Tibial artery (tissue), 4 donors: ENCODE measurements at regions not wholly inside any gene's neighbourhood (a gene's known extent, or its start where the extent isn't known, plus 50 kb on each side); places are given as distances from the start of the nearest gene placed in this dataset.

Experiments
- DNase-seq, 2 donors: peaks; one replicate each; pipeline ENCODE4 v3.0.0-alpha.2; 2019
- H3K27ac ChIP-seq, 2 donors: fragments of 200-600 bp; sonication (generic) in 1 of 2; 1 replicate in 1 of 2; 2 replicates in 1 of 2; pipeline ENCODE4 v1.5.1; 2018 to 2019; ENCODE audit warnings: mild to moderate bottlenecking in 1 of 2
- H3K27me3 ChIP-seq, 2 donors: fragments of 200-600 bp; sonication (generic) in 1 of 2; one replicate each; pipeline versions ENCODE4 v1.5.1 to v1.6.0; 2016 to 2019
- H3K36me3 ChIP-seq, 3 donors: fragments of 200-600 bp; sonication (generic) in 2 of 3; one replicate each; pipeline ENCODE4 v1.5.1; 2016 to 2019; ENCODE audit warnings: mild to moderate bottlenecking in 2 of 3
- H3K4me1 ChIP-seq, 4 donors: fragments of 200-600 bp; sonication (generic) in 2 of 4; 1 replicate in 3 of 4; 2 replicates in 1 of 4; pipeline ENCODE4 v1.5.1; 2016 to 2019
- H3K4me3 ChIP-seq, 2 donors: fragments of 200-600 bp; sonication (generic) in 1 of 2; 1 replicate in 1 of 2; 2 replicates in 1 of 2; pipeline ENCODE4 v1.5.1; 2018 to 2019; ENCODE audit warnings: mild to moderate bottlenecking in 2 of 2
- H3K9me3 ChIP-seq, 3 donors: fragments of 200-600 bp; sonication (generic) in 1 of 3; one replicate each; pipeline ENCODE4 v1.5.1; 2016 to 2019
- CTCF ChIP-seq, 2 experiments: fragments of 200-600 bp in 1 of 2; fragments of 450-650 bp in 1 of 2; IDR thresholded peaks; one replicate each; pipeline ENCODE4 v1.5.1; 2017 to 2019; ENCODE audit warnings: antibody characterized with exemption in 2 of 2, mild to moderate bottlenecking in 1 of 2, moderate library complexity in 1 of 2
- intact Hi-C: fragments of 100-400 bp; cut with DNase I; formaldehyde crosslinking; loops from one replicate; pipeline ENCODE4 v1.15.0; 2023; ENCODE audit warnings: low total_unique reads

GRCh38 chr19:28283592-28283991 is 929.4 kb downstream of the UQCRFS1 start:
- Histone ChIP-seq H3K27ac (no peak overlapping the region), H3K4me3 (no peak overlapping the region), H3K9me3 (no peaks in the 10 kb centered on the region), H3K36me3 (no peaks in the 10 kb centered on the region), H3K27me3 (no peaks in the 10 kb centered on the region), H3K4me1 (no peaks in the 10 kb centered on the region)
- TF ChIP-seq CTCF (IDR thresholded peaks at IDR 0.05), result no peak
- intact Hi-C loops, result no loop called here
- no peak for DNase-seq

DNA sequence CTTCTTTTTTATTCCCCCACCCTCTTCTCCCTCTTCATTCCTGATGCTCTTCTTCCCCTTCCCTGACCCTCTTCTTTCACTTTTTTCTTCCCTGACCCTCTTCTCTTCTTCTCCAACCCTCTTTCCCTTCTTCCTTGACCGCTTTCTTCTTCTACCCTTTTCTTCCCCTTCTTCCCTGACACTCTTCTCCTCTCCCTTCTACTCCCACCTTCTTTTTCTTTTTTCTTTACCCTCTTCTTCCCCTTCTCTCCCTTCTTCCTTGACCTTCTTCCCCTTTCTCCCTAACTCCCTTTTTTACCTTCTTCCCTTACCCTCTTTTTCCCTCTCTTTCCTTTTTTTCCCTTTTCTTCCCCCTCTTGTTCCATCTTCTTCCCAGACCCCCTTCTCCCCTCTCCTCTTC is 931.3 kb downstream of the UQCRFS1 start:
- Histone ChIP-seq H3K4me3 (no peak overlapping the region), H3K27ac (no peak overlapping the region), H3K9me3 (no peaks in the 10 kb centered on the region), H3K27me3 (no peaks in the 10 kb centered on the region), H3K4me1 (no peaks in the 10 kb centered on the region), H3K36me3 (no peaks in the 10 kb centered on the region)
- intact Hi-C loops, result no loop called here
- TF ChIP-seq CTCF (IDR thresholded peaks at IDR 0.05), result no peak
- no peak for DNase-seq

GRCh38 chr19:28264556-28264955 is 948.4 kb downstream of the UQCRFS1 start:
- Histone ChIP-seq H3K27ac (no peak overlapping the region), H3K27me3 (no peaks in the 10 kb centered on the region), H3K4me1 (no peaks in the 10 kb centered on the region), H3K4me3 (no peak overlapping the region), H3K9me3 (no peaks in the 10 kb centered on the region), H3K36me3 (no peaks in the 10 kb centered on the region)
- intact Hi-C loops, result no loop called here
- DNase-seq, result no peak
- TF ChIP-seq CTCF (IDR thresholded peaks at IDR 0.05), result no peak

DNA sequence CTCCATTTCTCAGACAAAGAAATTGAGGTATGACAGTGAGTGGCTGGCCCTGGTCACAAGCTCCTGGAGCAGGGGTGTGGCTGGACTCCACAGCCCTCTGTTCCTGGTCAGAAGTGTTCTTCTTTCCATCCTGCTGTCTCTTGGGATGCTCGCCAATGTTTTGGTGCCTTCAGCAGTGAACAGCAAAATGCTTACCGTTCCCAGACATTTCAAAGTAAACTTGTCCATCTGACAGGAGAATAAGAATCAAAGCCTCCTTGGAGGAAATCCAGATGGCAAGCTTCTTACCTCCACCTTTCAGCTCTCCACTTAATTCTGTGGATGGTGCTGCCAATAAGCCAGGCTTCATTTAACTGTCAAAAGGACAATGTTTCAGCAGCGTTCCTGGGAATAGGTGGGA is 954.1 kb downstream of the UQCRFS1 start:
- Histone ChIP-seq H3K9me3 (no peaks in the 10 kb centered on the region), H3K27me3 (no peaks in the 10 kb centered on the region), H3K4me3 (no peak overlapping the region), H3K27ac (no peak overlapping the region), H3K36me3 (no peaks in the 10 kb centered on the region), H3K4me1 (no peaks in the 10 kb centered on the region)
- no peak for DNase-seq
- TF ChIP-seq CTCF (IDR thresholded peaks at IDR 0.05), result no peak
- intact Hi-C loops, result no loop called here

DNA sequence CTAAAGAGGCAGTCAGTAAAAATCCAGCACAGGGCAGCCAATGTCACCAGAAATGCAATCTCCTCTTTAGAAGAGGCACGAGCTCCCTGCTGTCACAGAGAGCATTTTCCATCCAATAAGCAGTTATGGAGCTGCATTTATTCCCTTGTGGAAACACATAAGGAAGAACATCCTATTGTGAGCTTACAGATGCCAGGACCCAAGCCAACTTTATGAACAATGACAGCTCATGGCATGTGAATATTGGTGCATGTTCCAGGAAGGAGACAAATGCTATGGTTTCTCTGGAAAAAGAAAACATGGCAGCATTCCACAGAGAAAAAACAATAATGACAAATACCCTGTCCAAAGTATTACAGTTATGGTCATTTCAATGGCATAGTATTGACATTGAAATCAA is 955.6 kb downstream of the UQCRFS1 start:
- Histone ChIP-seq H3K4me1 (no peaks in the 10 kb centered on the region), H3K27ac (no peak overlapping the region), H3K27me3 (no peaks in the 10 kb centered on the region), H3K36me3 (no peaks in the 10 kb centered on the region), H3K4me3 (no peak overlapping the region), H3K9me3 (no peaks in the 10 kb centered on the region)
- intact Hi-C loops, result no loop called here
- TF ChIP-seq CTCF (IDR thresholded peaks at IDR 0.05), result no peak
- DNase-seq, result no peak

DNA sequence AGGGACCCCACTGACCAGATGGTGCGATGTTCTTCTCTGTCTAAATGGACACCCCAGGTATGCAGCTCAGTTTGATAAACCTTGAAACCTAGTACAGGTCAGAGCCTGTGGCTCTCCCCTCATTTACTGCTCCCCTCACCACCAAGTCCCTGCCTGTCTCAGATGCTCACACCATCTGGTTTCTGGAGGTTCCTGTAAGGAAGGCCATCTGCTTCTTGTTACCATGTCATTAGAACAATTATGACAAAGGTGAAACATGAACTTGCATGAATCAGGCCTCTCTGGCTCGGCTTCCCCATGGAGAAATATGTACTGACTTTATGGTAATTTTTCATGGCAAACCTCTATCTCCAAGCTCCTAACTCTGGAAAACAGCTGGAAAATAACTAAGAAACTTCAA is 965.7 kb downstream of the UQCRFS1 start:
- no peaks in the 10 kb centered on the region for H3K36me3 ChIP-seq
- intact Hi-C loops, result no loop called here
- no peak overlapping the region for H3K27ac ChIP-seq
- no peaks in the 10 kb centered on the region for H3K4me1 ChIP-seq
- no peak for TF ChIP-seq CTCF (IDR thresholded peaks at IDR 0.05)
- DNase-seq, result no peak
- H3K9me3 ChIP-seq, result no peaks in the 10 kb centered on the region
- no peaks in the 10 kb centered on the region for H3K27me3 ChIP-seq
- no peak overlapping the region for H3K4me3 ChIP-seq
